ENCODE measurements at regions not wholly inside any gene's neighbourhood (a gene's known extent, or its start where the extent isn't known, plus 50 kb on each side); places are given as distances from the start of the nearest gene placed in this dataset.

DNA sequence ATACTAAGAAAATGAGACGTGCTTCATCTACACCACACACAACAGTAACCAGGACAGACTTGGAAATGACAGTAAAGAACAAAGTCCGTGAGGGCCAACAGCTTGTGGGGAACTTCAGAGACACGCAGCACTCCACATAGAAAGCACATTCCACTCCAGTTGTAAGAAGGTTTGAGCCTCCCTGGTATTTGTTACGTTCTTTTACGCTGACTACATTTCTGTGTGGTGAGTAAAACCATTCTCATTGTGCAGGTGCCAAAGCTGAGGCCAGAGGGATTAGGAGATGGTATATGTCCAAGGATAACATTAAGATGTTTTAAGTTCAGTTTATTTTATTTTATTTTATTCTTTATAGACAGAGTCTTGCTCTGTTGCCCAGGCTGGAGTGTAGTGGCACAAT is 1189.9 kb downstream of the UQCRFS1 start:
- no peak for TF ChIP-seq EZH2phosphoT487 (IDR thresholded peaks at IDR 0.05; ENCODE audit: borderline replicate concordance)
- TF ChIP-seq, protein P1, sequence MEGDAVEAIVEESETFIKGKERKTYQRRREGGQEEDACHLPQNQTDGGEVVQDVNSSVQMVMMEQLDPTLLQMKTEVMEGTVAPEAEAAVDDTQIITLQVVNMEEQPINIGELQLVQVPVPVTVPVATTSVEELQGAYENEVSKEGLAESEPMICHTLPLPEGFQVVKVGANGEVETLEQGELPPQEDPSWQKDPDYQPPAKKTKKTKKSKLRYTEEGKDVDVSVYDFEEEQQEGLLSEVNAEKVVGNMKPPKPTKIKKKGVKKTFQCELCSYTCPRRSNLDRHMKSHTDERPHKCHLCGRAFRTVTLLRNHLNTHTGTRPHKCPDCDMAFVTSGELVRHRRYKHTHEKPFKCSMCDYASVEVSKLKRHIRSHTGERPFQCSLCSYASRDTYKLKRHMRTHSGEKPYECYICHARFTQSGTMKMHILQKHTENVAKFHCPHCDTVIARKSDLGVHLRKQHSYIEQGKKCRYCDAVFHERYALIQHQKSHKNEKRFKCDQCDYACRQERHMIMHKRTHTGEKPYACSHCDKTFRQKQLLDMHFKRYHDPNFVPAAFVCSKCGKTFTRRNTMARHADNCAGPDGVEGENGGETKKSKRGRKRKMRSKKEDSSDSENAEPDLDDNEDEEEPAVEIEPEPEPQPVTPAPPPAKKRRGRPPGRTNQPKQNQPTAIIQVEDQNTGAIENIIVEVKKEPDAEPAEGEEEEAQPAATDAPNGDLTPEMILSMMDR (conservative IDR thresholded peaks at IDR 0.05; ENCODE audit: low read length) = no peak

All from Loucy (cell line).